Endothelial cell of umbilical vein (primary cell): ENCODE measurements at regions not wholly inside any gene's neighbourhood (a gene's known extent, or its start where the extent isn't known, plus 50 kb on each side); places are given as distances from the start of the nearest gene placed in this dataset.

Source experiments
- BruUV-seq: library from RNA; stranded (reverse); fragments of 400-500 nt; replicated peaks from 2 replicates; lab custom pipeline; 2021; lab: Mats Ljungman, UMichigan
- CTCF ChIA-PET: fragments of 300-600, 350-600 bp; sonication (Branson Sonifier 250); formaldehyde crosslinking; loops from one replicate; lab custom pipeline; 2021; ENCODE audit warnings: antibody characterized with exemption, inconsistent platforms; lab: Charles Lee
- POLR2A ChIA-PET: fragments of 300-600, 350-600 bp; sonication (Branson Sonifier 250); formaldehyde crosslinking; loops from one replicate; lab custom pipeline; 2021; ENCODE audit warnings: antibody characterized with exemption, inconsistent platforms; lab: Charles Lee
- DNase-seq: peaks from one replicate; pipeline ENCODE4 v3.0.0-alpha.2; 2011; ENCODE audit warnings: low read depth, low spot score
- FAIRE-seq: peaks from 2 replicates; lab custom pipeline; 2011; peaks lifted over from hg19 to GRCh38; lab: Jason Lieb, UNC
- H2AFZ ChIP-seq: 2 replicates; pipeline ENCODE4 v1.6.0; 2012; ENCODE audit warnings: low read depth, low read length, control low read depth, inconsistent platforms
- H3K27ac ChIP-seq: 2 replicates; pipeline ENCODE4 v1.5.1; 2011; ENCODE audit warnings: low read depth, mild to moderate bottlenecking, control low read depth, low read length, moderate library complexity; ENCODE audit not compliant: insufficient read depth
- H3K27me3 ChIP-seq, 2 experiments: 2 replicates each; pipeline versions ENCODE4 v1.6.0 to v1.6.1; 2011; ENCODE audit warnings: low read length in 2 of 2, mixed read lengths in 1 of 2; ENCODE audit not compliant: control insufficient read depth in 2 of 2, insufficient read depth in 2 of 2
- H3K36me3 ChIP-seq, 2 experiments: 2 replicates in 1 of 2; 3 replicates in 1 of 2; pipeline ENCODE4 v1.5.1; 2011; ENCODE audit warnings: low read length in 2 of 2, mild to moderate bottlenecking in 1 of 2, moderate library complexity in 1 of 2; ENCODE audit not compliant: control insufficient read depth in 2 of 2, insufficient read depth in 2 of 2; ENCODE audit errors: extremely low read depth in 1 of 2
- H3K4me1 ChIP-seq: 3 replicates; pipeline ENCODE4 v1.5.1; 2011; ENCODE audit warnings: mild to moderate bottlenecking, low read length; ENCODE audit not compliant: control insufficient read depth, insufficient read depth; ENCODE audit errors: extremely low read depth
- H3K4me2 ChIP-seq: 2 replicates; pipeline ENCODE4 v1.6.1; 2011; ENCODE audit warnings: low read length, control low read depth, mixed read lengths; ENCODE audit not compliant: insufficient read depth
- H3K4me3 ChIP-seq, 3 experiments: fragments of 200-600 bp in 1 of 3; sonication (generic), shearing (Covaris generic) in 1 of 3; replicated peaks in 1 of 3; 2 replicates each; pipeline ENCODE4 v1.5.1; 2011 to 2016; ENCODE audit warnings: control low read depth in 3 of 3, low read length in 3 of 3, mild to moderate bottlenecking in 2 of 3, inconsistent platforms in 1 of 3, low read depth in 1 of 3, moderate library complexity in 1 of 3; ENCODE audit not compliant: insufficient read depth in 1 of 3
- H3K79me2 ChIP-seq: 2 replicates; pipeline ENCODE4 v1.6.0; 2012; ENCODE audit warnings: low read length, inconsistent platforms; ENCODE audit not compliant: control insufficient read depth, insufficient read depth
- H3K9ac ChIP-seq: replicated peaks from 2 replicates; pipeline ENCODE3; 2011; ENCODE audit warnings: low read length, control low read depth; ENCODE audit not compliant: insufficient read depth; ENCODE audit errors: extremely low read depth
- H3K9me1 ChIP-seq: replicated peaks from 3 replicates; pipeline ENCODE4 v1.6.0; 2011; ENCODE audit warnings: mild to moderate bottlenecking, low read length; ENCODE audit not compliant: control insufficient read depth, insufficient read depth; ENCODE audit errors: extremely low read depth
- H3K9me3 ChIP-seq: replicated peaks from 2 replicates; pipeline ENCODE4 v1.5.1; 2012; ENCODE audit warnings: low read length, inconsistent platforms; ENCODE audit not compliant: control insufficient read depth, insufficient read depth
- H4K20me1 ChIP-seq: replicated peaks from 2 replicates; pipeline ENCODE3; 2011; ENCODE audit warnings: mild to moderate bottlenecking, low read length; ENCODE audit not compliant: control insufficient read depth, insufficient read depth; ENCODE audit errors: extremely low read depth
- EZH2 ChIP-seq: IDR thresholded peaks from 2 replicates; pipeline ENCODE4 v1.6.1; 2012; ENCODE audit warnings: borderline replicate concordance, low read depth, mild to moderate bottlenecking, moderate library complexity, low read length, inconsistent platforms; ENCODE audit not compliant: severe bottlenecking
- FOS ChIP-seq: IDR thresholded peaks from 2 replicates; pipeline ENCODE4 v1.6.1; 2011; ENCODE audit warnings: mild to moderate bottlenecking, low read length, moderate library complexity, borderline replicate concordance; ENCODE audit not compliant: insufficient read depth
- GATA2 ChIP-seq: IDR thresholded peaks from 2 replicates; pipeline ENCODE4 v1.7.0; 2011; ENCODE audit warnings: low read depth, mild to moderate bottlenecking, moderate library complexity, mixed read lengths, low read length; ENCODE audit not compliant: insufficient read length, insufficient read depth
- JUN ChIP-seq: IDR thresholded peaks from 2 replicates; pipeline ENCODE4 v1.6.1; 2011; ENCODE audit warnings: borderline replicate concordance, low read depth; ENCODE audit not compliant: insufficient read length, insufficient read depth
- MYC ChIP-seq: IDR thresholded peaks from one replicate; pipeline ENCODE4 v1.6.1; 2011; ENCODE audit warnings: mild to moderate bottlenecking, low read depth, low read length
- POLR2A ChIP-seq: IDR thresholded peaks from 2 replicates; pipeline ENCODE4 v1.6.1; 2012; ENCODE audit warnings: low read depth, mild to moderate bottlenecking, control low read depth, low read length
- POLR2AphosphoS5 ChIP-seq: IDR thresholded peaks from 2 replicates; pipeline ENCODE4 v1.6.1; 2012; ENCODE audit warnings: low read depth, mild to moderate bottlenecking, control low read depth, low read length, moderate library complexity; ENCODE audit not compliant: insufficient read depth
- dilution Hi-C: fragments of 300-500 bp; cut with MboI; formaldehyde crosslinking; loops from one replicate; pipeline ENCODE4 v1.15.0; 2019; ENCODE audit warnings: low sequenced_read_pairs; ENCODE audit not compliant: extremely low pct_ligation_motif_present
- intact Hi-C: fragments of 100-400 bp; cut with micrococcal nuclease; formaldehyde crosslinking; loops from one replicate; pipeline ENCODE4 v1.10.0; 2022
- TF ChIP-seq, protein P1 (sequence below), 2 donors: IDR thresholded peaks; 1 replicate in 1 of 2; 2 replicates in 1 of 2; pipeline ENCODE4 v1.5.1; 2011; ENCODE audit warnings: low read length in 2 of 2, mild to moderate bottlenecking in 2 of 2, moderate library complexity in 2 of 2, control low read depth in 1 of 2, inconsistent platforms in 1 of 2, low read depth in 1 of 2; ENCODE audit not compliant: insufficient read depth in 1 of 2; ENCODE audit errors: extremely low read depth in 1 of 2
- TF ChIP-seq, protein P2 (sequence below): IDR thresholded peaks from 2 replicates; pipeline ENCODE4 v1.6.1; 2011; ENCODE audit not compliant: insufficient read depth, insufficient read length

DNA sequence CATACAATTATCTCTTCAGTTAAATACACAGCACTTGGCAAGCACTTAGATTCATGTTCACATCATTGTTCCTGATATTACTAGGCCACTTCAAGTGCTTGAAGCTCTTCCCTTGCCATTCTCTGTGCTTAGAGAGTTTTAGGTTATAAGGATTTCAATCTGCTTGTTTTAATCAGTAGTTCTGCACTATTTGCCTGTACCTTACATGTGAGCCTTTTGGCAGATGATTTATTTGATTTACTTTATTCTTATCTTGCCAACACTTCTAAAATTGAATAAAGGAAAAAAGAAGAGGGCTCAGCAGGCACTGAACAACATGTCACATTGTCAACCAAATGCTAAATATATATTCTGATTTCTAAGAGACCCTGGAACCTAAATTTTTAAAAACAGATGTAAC is 363.8 kb upstream of the USP15 start:
- FAIRE-seq (no peak), DNase-seq (no peak)
- no peaks in the 10 kb centered on the region for H3K9me1 ChIP-seq
- no peak overlapping the region for H3K27ac ChIP-seq
- BruUV-seq = no TSS peak
- TF ChIP-seq FOS (no peak), POLR2A (no peak), GATA2 (no peak), POLR2AphosphoS5 (no peak), EZH2 (no peak), MYC (no peak), JUN (no peak)
- TF ChIP-seq, protein P1, sequence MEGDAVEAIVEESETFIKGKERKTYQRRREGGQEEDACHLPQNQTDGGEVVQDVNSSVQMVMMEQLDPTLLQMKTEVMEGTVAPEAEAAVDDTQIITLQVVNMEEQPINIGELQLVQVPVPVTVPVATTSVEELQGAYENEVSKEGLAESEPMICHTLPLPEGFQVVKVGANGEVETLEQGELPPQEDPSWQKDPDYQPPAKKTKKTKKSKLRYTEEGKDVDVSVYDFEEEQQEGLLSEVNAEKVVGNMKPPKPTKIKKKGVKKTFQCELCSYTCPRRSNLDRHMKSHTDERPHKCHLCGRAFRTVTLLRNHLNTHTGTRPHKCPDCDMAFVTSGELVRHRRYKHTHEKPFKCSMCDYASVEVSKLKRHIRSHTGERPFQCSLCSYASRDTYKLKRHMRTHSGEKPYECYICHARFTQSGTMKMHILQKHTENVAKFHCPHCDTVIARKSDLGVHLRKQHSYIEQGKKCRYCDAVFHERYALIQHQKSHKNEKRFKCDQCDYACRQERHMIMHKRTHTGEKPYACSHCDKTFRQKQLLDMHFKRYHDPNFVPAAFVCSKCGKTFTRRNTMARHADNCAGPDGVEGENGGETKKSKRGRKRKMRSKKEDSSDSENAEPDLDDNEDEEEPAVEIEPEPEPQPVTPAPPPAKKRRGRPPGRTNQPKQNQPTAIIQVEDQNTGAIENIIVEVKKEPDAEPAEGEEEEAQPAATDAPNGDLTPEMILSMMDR (IDR thresholded peaks at IDR 0.05; ENCODE audit: extremely low read depth in 1 of 2, insufficient read depth in 1 of 2, low read depth in 1 of 2, low read length in 2 of 2) = no peak
- TF ChIP-seq, protein P2, sequence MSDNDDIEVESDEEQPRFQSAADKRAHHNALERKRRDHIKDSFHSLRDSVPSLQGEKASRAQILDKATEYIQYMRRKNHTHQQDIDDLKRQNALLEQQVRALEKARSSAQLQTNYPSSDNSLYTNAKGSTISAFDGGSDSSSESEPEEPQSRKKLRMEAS = no peak
- dilution Hi-C loops (no loop called here), intact Hi-C loops (no loop called here)
- H2AFZ ChIP-seq = no peak overlapping the region
- H3K27me3 ChIP-seq = no peaks in the 10 kb centered on the region
- H3K9ac ChIP-seq = no peak overlapping the region
- CTCF ChIA-PET = no interaction called here
- POLR2A ChIA-PET = no interaction called here
- no peaks in the 10 kb centered on the region for H3K9me3 ChIP-seq
- H3K4me2 ChIP-seq = no peak overlapping the region
- no peak overlapping the region for H3K4me3 ChIP-seq
- no peaks in the 10 kb centered on the region for H3K79me2 ChIP-seq
- no peaks in the 10 kb centered on the region for H3K4me1 ChIP-seq
- no peaks in the 10 kb centered on the region for H3K36me3 ChIP-seq
- no peaks in the 10 kb centered on the region for H4K20me1 ChIP-seq
